OCI-LY7 (cell line): ENCODE measurements at regions not wholly inside any gene's neighbourhood (a gene's known extent, or its start where the extent isn't known, plus 50 kb on each side); places are given as distances from the start of the nearest gene placed in this dataset.

Experiments
- CTCF ChIP-seq: fragments of 200-600 bp; sonication (generic); conservative IDR thresholded peaks from 2 replicates; pipeline ENCODE4 v1.5.1; 2014; ENCODE audit warnings: mild to moderate bottlenecking, antibody characterized with exemption, low read length, moderate library complexity, mixed read lengths
- EZH2phosphoT487 ChIP-seq: fragments of 200-600 bp; sonication (generic); IDR thresholded peaks from 2 replicates; pipeline ENCODE4 v1.6.1; 2018; ENCODE audit warnings: low read depth, borderline replicate concordance, mild to moderate bottlenecking, mixed run types, antibody characterized with exemption, low read length, moderate library complexity, mixed read lengths

GRCh38 chr5:145178641-145179523 lies 656.3 kb downstream of the PRELID2 start:
- TF ChIP-seq CTCF (no peak), EZH2phosphoT487 (no peak)
